Fibroblast of lung (primary cell): ENCODE measurements at regions not wholly inside any gene's neighbourhood (a gene's known extent, or its start where the extent isn't known, plus 50 kb on each side); places are given as distances from the start of the nearest gene placed in this dataset.

ENCODE experiments used
- EZH2 ChIP-seq: IDR thresholded peaks from 2 replicates; pipeline ENCODE4 v1.5.1; 2012; ENCODE audit warnings: low read length, control low read depth, mild to moderate bottlenecking; ENCODE audit errors: missing control alignments
- TF ChIP-seq, protein P1 (sequence below), 2 donors: IDR thresholded peaks in 1 of 2; conservative IDR thresholded peaks in 1 of 2; 1 replicate in 1 of 2; 2 replicates in 1 of 2; pipeline ENCODE4 v1.5.1; 2011 to 2012; ENCODE audit warnings: low read length in 2 of 2, control low read depth in 1 of 2, inconsistent platforms in 1 of 2, low read depth in 1 of 2, mild to moderate bottlenecking in 1 of 2

DNA sequence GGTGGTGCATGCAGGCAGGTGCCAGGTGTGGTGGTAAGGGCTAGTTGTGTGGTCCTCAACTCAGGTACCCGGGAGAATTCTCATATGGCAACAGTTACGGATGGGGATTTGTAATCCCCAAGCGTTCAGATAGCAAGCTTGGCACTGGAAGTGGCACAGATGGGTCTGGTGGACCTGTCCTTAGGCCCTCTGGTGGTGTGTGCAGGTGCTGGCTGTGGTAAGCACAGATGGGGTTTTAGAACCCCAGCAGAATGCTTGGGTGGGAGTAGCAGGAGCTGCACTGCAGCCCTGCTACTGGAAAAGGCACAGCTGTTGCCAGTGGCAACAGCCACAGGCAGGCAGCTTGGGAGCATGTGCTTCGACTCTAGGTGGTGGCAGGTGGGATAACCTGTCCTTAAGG is 948.2 kb upstream of the FAM98A start:
- TF ChIP-seq, protein P1, sequence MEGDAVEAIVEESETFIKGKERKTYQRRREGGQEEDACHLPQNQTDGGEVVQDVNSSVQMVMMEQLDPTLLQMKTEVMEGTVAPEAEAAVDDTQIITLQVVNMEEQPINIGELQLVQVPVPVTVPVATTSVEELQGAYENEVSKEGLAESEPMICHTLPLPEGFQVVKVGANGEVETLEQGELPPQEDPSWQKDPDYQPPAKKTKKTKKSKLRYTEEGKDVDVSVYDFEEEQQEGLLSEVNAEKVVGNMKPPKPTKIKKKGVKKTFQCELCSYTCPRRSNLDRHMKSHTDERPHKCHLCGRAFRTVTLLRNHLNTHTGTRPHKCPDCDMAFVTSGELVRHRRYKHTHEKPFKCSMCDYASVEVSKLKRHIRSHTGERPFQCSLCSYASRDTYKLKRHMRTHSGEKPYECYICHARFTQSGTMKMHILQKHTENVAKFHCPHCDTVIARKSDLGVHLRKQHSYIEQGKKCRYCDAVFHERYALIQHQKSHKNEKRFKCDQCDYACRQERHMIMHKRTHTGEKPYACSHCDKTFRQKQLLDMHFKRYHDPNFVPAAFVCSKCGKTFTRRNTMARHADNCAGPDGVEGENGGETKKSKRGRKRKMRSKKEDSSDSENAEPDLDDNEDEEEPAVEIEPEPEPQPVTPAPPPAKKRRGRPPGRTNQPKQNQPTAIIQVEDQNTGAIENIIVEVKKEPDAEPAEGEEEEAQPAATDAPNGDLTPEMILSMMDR (conservative IDR thresholded peaks at IDR 0.05 in 1 of 2, IDR thresholded peaks at IDR 0.05 in 1 of 2; ENCODE audit: low read depth in 1 of 2, low read length in 2 of 2) = no peak
- TF ChIP-seq EZH2 = no peak
